KMS-11 (cell line): ENCODE measurements at regions not wholly inside any gene's neighbourhood (a gene's known extent, or its start where the extent isn't known, plus 50 kb on each side); places are given as distances from the start of the nearest gene placed in this dataset.

Source experiments
- H2AFZ ChIP-seq: fragments of 200-600 bp; sonication (generic); 2 replicates; pipeline ENCODE4 v1.6.1; 2016; ENCODE audit warnings: antibody characterized with exemption, mixed run types, low read depth
- H3K27ac ChIP-seq: fragments of 200-600 bp; sonication (generic); 2 replicates; pipeline ENCODE4 v1.6.1; 2016; ENCODE audit warnings: mild to moderate bottlenecking, mixed run types
- H3K27me3 ChIP-seq: fragments of 200-600 bp; sonication (generic); 2 replicates; pipeline ENCODE4 v1.6.1; 2017; ENCODE audit warnings: mild to moderate bottlenecking, low read depth, mixed run types, moderate library complexity; ENCODE audit not compliant: insufficient read depth
- H3K36me3 ChIP-seq: fragments of 200-600 bp; sonication (generic); 2 replicates; pipeline ENCODE4 v1.6.1; 2017; ENCODE audit warnings: mild to moderate bottlenecking, mixed run types; ENCODE audit not compliant: insufficient read depth
- H3K4me1 ChIP-seq: fragments of 200-600 bp; sonication (generic); 2 replicates; pipeline ENCODE4 v1.6.1; 2016; ENCODE audit warnings: mild to moderate bottlenecking, low read depth, mixed run types; ENCODE audit not compliant: poor library complexity, severe bottlenecking
- H3K4me2 ChIP-seq: fragments of 200-600 bp; sonication (generic); 2 replicates; pipeline ENCODE4 v1.7.0; 2016; ENCODE audit warnings: mild to moderate bottlenecking, mixed run types
- H3K4me3 ChIP-seq: fragments of 200-600 bp; sonication (generic); IDR thresholded peaks from 2 replicates; pipeline ENCODE4 v1.6.1; 2017; ENCODE audit warnings: low read depth, low read length, mixed read lengths; ENCODE audit not compliant: insufficient read depth
- H3K79me2 ChIP-seq: fragments of 200-600 bp; sonication (generic); 2 replicates; pipeline ENCODE4 v1.6.1; 2016; ENCODE audit warnings: low read depth, mixed run types; ENCODE audit not compliant: insufficient read depth
- H3K9ac ChIP-seq: fragments of 200-600 bp; sonication (generic); 2 replicates; pipeline ENCODE4 v1.6.1; 2016; ENCODE audit warnings: mild to moderate bottlenecking, mixed run types
- H4K20me1 ChIP-seq: fragments of 200-600 bp; sonication (generic); 2 replicates; pipeline ENCODE4 v1.6.1; 2016; ENCODE audit warnings: mild to moderate bottlenecking, mixed run types; ENCODE audit not compliant: insufficient read depth
- CTCF ChIP-seq: fragments of 200-600 bp; sonication (generic); conservative IDR thresholded peaks from 2 replicates; pipeline ENCODE4 v1.6.1; 2017; ENCODE audit warnings: low read depth, mild to moderate bottlenecking, antibody characterized with exemption, low read length, moderate library complexity, mixed read lengths

DNA sequence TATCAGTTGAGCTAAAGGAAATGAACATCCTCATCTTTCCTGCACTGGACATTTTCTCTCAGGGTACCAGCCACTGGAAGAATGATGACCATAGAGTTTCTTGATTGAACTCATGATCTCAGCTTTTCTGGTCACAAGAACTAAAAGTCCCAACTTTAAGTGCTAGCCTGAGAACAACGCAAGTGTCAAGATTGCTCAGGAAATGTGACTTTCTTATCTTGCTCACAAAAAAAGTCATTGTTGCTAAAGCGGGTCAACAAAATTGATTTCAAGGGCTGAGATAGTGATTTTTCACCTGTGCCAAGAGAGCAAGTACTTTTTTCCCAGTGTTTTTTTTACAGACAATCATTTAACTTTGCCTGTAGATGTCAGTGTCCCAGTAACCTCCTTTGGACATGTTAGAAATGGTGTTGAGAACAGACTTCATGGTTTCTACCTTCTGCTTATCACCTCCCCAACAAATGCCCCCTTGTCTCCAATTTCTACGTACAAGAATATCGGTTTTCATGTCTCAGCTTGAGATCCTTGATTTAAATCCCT is 125.9 kb downstream of the SEMA6D start:
- Histone ChIP-seq H3K27me3 (no peaks in the 10 kb centered on the region), H2AFZ (no peak overlapping the region), H3K4me3 (no peak overlapping the region), H3K9ac (no peak overlapping the region), H3K36me3 (no peaks in the 10 kb centered on the region), H3K4me2 (no peak overlapping the region), H3K4me1 (peaks cover 7% of the 10 kb centered on the region), H3K79me2 (no peaks in the 10 kb centered on the region), H3K27ac (no peak overlapping the region), H4K20me1 (no peaks in the 10 kb centered on the region)
- TF ChIP-seq CTCF = no peak

DNA sequence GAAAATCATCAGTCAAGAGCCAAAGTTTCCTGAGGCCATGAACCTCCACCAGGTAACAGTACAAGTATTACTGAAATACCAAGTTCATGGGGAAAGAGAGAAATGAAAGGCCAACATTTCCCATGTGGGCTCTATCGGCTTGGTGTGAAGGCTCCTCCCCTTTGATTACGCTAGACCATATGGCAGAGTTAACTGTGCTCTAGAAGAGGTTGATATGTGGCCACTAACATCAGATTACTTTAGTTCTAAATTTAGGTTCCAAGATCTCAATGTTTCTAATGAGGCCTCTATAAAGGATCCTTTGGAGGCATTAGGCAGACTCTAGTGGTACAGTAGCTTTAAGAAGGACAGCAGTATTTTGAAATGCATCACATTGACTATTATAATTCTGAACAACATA is 127.1 kb downstream of the SEMA6D start:
- H3K27ac ChIP-seq = no peak overlapping the region
- no peaks in the 10 kb centered on the region for H3K79me2 ChIP-seq
- H2AFZ ChIP-seq = no peak overlapping the region
- no peak overlapping the region for H3K9ac ChIP-seq
- H3K27me3 ChIP-seq = no peaks in the 10 kb centered on the region
- H3K36me3 ChIP-seq = no peaks in the 10 kb centered on the region
- H4K20me1 ChIP-seq = no peaks in the 10 kb centered on the region
- no peak overlapping the region for H3K4me2 ChIP-seq
- H3K4me3 ChIP-seq = no peak overlapping the region
- TF ChIP-seq CTCF = no peak
- peaks cover 7% of the 10 kb centered on the region for H3K4me1 ChIP-seq

DNA sequence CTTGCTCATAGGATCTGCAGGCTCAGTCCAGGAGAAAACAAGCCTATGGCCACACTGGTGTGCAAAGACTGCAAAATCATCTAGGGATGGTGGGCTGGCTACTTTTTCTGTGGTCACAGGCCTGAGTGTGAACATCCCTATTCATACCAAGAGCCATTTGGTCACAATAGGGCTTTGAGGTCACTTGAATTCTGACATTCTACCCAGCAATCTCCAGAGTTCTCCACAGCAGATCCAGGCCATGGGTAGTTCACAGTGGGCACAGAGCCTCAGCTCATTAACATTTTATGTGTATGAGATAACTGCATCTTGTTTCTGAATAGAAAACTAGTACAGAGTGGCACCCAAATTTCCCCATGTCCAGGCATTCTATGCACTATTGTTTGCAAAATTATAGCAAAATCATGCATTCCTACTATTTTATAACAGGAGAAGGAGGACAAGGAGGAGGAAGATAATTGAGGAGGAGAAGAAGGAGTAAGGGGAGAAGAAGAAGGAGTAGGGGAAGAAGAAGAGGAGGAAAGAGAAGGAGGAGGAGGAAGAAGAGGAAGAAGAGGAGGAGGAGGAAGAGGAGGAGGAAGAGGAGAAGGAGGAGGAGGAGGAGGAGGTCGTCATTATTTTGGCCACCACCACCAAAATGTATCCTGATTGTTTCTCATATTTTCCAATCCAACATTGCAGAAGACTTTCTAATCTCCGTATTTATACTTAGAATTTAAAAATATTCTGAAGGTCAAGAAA is 129.0 kb downstream of the SEMA6D start:
- Histone ChIP-seq H3K27me3 (no peaks in the 10 kb centered on the region), H3K27ac (no peak overlapping the region)

DNA sequence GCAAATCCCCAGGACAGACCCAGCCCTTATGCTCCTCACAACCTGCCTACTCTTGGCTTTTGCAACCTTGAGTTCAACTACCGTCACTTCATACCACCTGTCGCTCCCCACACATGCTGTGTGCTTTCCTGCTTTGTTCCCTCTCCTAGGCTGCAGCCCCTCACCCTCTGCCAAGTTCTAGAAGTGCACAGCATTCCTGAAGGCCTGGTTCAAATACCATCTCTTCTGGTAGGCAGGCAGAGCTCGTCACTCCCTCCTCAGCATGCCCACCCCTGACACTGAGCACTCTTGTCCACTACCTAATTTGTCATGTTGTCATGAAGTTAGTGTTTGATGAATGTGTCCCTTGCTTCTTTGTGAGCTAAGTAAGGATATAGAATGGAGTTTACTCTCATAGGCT is 129.6 kb downstream of the SEMA6D start:
- Histone ChIP-seq H2AFZ (no peak overlapping the region), H3K79me2 (no peaks in the 10 kb centered on the region), H3K4me2 (no peak overlapping the region), H3K27ac (no peak overlapping the region), H3K9ac (no peak overlapping the region), H3K4me3 (no peak overlapping the region), H3K36me3 (no peaks in the 10 kb centered on the region), H3K4me1 (peaks cover 7% of the 10 kb centered on the region), H3K27me3 (no peaks in the 10 kb centered on the region), H4K20me1 (no peaks in the 10 kb centered on the region)
- no peak for TF ChIP-seq CTCF

More for the DNA sequence above, 129.0 kb downstream of the SEMA6D start:
- no peaks in the 10 kb centered on the region for H3K36me3 ChIP-seq
- no peak overlapping the region for H3K4me3 ChIP-seq
- H3K4me1 ChIP-seq = peaks cover 7% of the 10 kb centered on the region
- H3K4me2 ChIP-seq = no peak overlapping the region
- no peaks in the 10 kb centered on the region for H3K79me2 ChIP-seq
- no peak overlapping the region for H2AFZ ChIP-seq
- no peak for TF ChIP-seq CTCF
- no peak overlapping the region for H3K9ac ChIP-seq
- H4K20me1 ChIP-seq = no peaks in the 10 kb centered on the region
